ENCODE measurements at regions not wholly inside any gene's neighbourhood (a gene's known extent, or its start where the extent isn't known, plus 50 kb on each side); places are given as distances from the start of the nearest gene placed in this dataset.

- DNase-seq = no peak
Observed at GRCh38 chr3:182226995-182227394, 515.3 kb downstream of the SOX2 start.

GRCh38 chr3:182233405-182233804, 521.7 kb downstream of the SOX2 start:
- DNase-seq = no peak

- DNase-seq = no peak
Observed at GRCh38 chr3:182233957-182234356, 522.2 kb downstream of the SOX2 start.

GRCh38 chr3:182234881-182235280, 523.2 kb downstream of the SOX2 start:
- no peak for DNase-seq

- no peak for DNase-seq
Observed at GRCh38 chr3:182235504-182235903, 523.8 kb downstream of the SOX2 start.

GRCh38 chr3:182238126-182238525, 526.4 kb downstream of the SOX2 start:
- DNase-seq = peak; percentile 18

GRCh38 chr3:182239316-182239715, 527.6 kb downstream of the SOX2 start:
- DNase-seq = no peak

GRCh38 chr3:182240474-182240873, 528.7 kb downstream of the SOX2 start:
- no peak for DNase-seq

GRCh38 chr3:182241196-182241765, 529.6 kb downstream of the SOX2 start:
- DNase-seq = no peak

- peak; percentile 43 for DNase-seq
Observed at GRCh38 chr3:182241766-182242488, 530.2 kb downstream of the SOX2 start.

- no peak for DNase-seq
Observed at GRCh38 chr3:182242489-182242942, 530.8 kb downstream of the SOX2 start.

- no peak for DNase-seq
Observed at GRCh38 chr3:182243625-182244024, 531.9 kb downstream of the SOX2 start.

- DNase-seq = no peak
Observed at GRCh38 chr3:182244222-182244971, 532.7 kb downstream of the SOX2 start.

GRCh38 chr3:182245059-182245458, 533.3 kb downstream of the SOX2 start:
- no peak for DNase-seq

GRCh38 chr3:182246870-182247269, 535.1 kb downstream of the SOX2 start:
- DNase-seq = no peak

GRCh38 chr3:182248349-182248880, 536.7 kb downstream of the SOX2 start:
- peak; percentile 37 for DNase-seq

- no peak for DNase-seq
Observed at GRCh38 chr3:182252802-182253201, 540.5 kb upstream of the ATP11B start.

GRCh38 chr3:182255158-182255557, 538.1 kb upstream of the ATP11B start:
- DNase-seq = no peak

GRCh38 chr3:182257361-182257760, 535.9 kb upstream of the ATP11B start:
- no peak for DNase-seq

- DNase-seq = peak; percentile 38
Observed at GRCh38 chr3:182258538-182259177, 534.6 kb upstream of the ATP11B start.

- DNase-seq = no peak
Observed at GRCh38 chr3:182259579-182259978, 533.7 kb upstream of the ATP11B start.

- DNase-seq = no peak
Observed at GRCh38 chr3:182261041-182261440, 532.3 kb upstream of the ATP11B start.

GRCh38 chr3:182268711-182269110, 524.6 kb upstream of the ATP11B start:
- DNase-seq = no peak

Measured in fibroblast of skin of abdomen (primary cell).